HepG2 (cell line): ENCODE measurements at regions not wholly inside any gene's neighbourhood (a gene's known extent, or its start where the extent isn't known, plus 50 kb on each side); places are given as distances from the start of the nearest gene placed in this dataset.

Experiments used
- ATAC-seq: fragments of 200-7000 bp; cut with Tn5 transposase; 3 replicates; pipeline ENCODE4 v1.9.1; 2020; ENCODE audit warnings: mild to moderate bottlenecking, moderate library complexity
- BruUV-seq: library from RNA; stranded (reverse); fragments of 400-500 nt; replicated peaks from 2 replicates; lab custom pipeline; 2021; lab: Mats Ljungman, UMichigan
- CTCF ChIA-PET: fragments of 300-600 bp; formaldehyde crosslinking; extraction: SDS; loops from one replicate; lab custom pipeline; 2021; ENCODE audit warnings: low total read pairs, inconsistent platforms, low intra/inter-chr PET ratio; lab: Yijun Ruan, JAX
- POLR2A ChIA-PET: fragments of 350-600 bp; sonication (Branson Sonifier 250); formaldehyde crosslinking; loops from one replicate; lab custom pipeline; 2020; ENCODE audit warnings: antibody characterized with exemption, inconsistent platforms; lab: Yijun Ruan, JAX
- DNase-seq: peaks from one replicate; pipeline ENCODE4 v3.0.0-alpha.2; 2015; ENCODE audit warnings: low spot score
- FAIRE-seq: peaks from 3 replicates; lab custom pipeline; 2011; peaks lifted over from hg19 to GRCh38; lab: Jason Lieb, UNC
- H2AFZ ChIP-seq: one replicate; pipeline ENCODE4 v1.6.1; 2011; ENCODE audit warnings: low read length, inconsistent platforms
- H3K27ac ChIP-seq: fragments of 300-600 bp; 3 replicates; pipeline ENCODE4 v1.8.0; 2011; ENCODE audit warnings: mixed run types, mild to moderate bottlenecking, mixed read lengths, low read length, inconsistent platforms; ENCODE audit not compliant: insufficient read depth; ENCODE audit errors: extremely low read length
- H3K27me3 ChIP-seq, 2 experiments: fragments of 200-600 bp in 1 of 2; 2 replicates in 1 of 2; 3 replicates in 1 of 2; pipeline versions ENCODE4 v1.6.0 to v1.8.0; 2011; ENCODE audit warnings: low read length in 2 of 2, mild to moderate bottlenecking in 2 of 2, moderate library complexity in 2 of 2, inconsistent platforms in 1 of 2; ENCODE audit not compliant: insufficient read depth in 2 of 2, control insufficient read depth in 1 of 2
- H3K36me3 ChIP-seq, 2 experiments: fragments of 200-600 bp in 1 of 2; replicated peaks in 1 of 2; 2 replicates in 1 of 2; 3 replicates in 1 of 2; pipeline versions ENCODE4 v1.5.1 to v1.8.0; 2011; ENCODE audit warnings: low read length in 2 of 2, inconsistent platforms in 1 of 2; ENCODE audit not compliant: insufficient read depth in 2 of 2, control insufficient read depth in 1 of 2
- H3K4me1 ChIP-seq: 2 replicates; pipeline ENCODE4 v1.5.1; 2012; ENCODE audit warnings: low read length, inconsistent platforms; ENCODE audit not compliant: insufficient read depth
- H3K4me2 ChIP-seq: 2 replicates; pipeline ENCODE4 v1.6.0; 2011; ENCODE audit warnings: low read depth, low read length, inconsistent platforms
- H3K4me3 ChIP-seq, 3 experiments: fragments of 200-600 bp in 1 of 3; sonication (generic), shearing (Covaris generic) in 1 of 3; replicated peaks in 1 of 3; 2 replicates each; pipeline ENCODE4 v1.5.1; 2011 to 2016; ENCODE audit warnings: low read length in 3 of 3, inconsistent platforms in 2 of 3, low read depth in 2 of 3, mild to moderate bottlenecking in 2 of 3, control low read depth in 1 of 3, mixed read lengths in 1 of 3; ENCODE audit not compliant: insufficient read depth in 1 of 3
- H3K79me2 ChIP-seq: one replicate; pipeline ENCODE4 v1.6.1; 2011; ENCODE audit warnings: low read length, inconsistent platforms; ENCODE audit not compliant: insufficient read depth
- H3K9ac ChIP-seq: 2 replicates; pipeline ENCODE4 v1.6.0; 2011; ENCODE audit warnings: mild to moderate bottlenecking, low read depth, low read length, inconsistent platforms; ENCODE audit not compliant: insufficient read depth
- H3K9me3 ChIP-seq: 2 replicates; pipeline ENCODE4 v1.5.1; 2012; ENCODE audit warnings: mild to moderate bottlenecking, low read length
- H4K20me1 ChIP-seq: 2 replicates; pipeline ENCODE4 v1.6.0; 2011; ENCODE audit warnings: inconsistent platforms, mild to moderate bottlenecking, low read length, moderate library complexity; ENCODE audit not compliant: insufficient read depth
- CTCF ChIP-seq: sonication (generic); formaldehyde crosslinking; IDR thresholded peaks from 2 replicates; pipeline ENCODE4 v1.5.0; 2020; ENCODE audit warnings: mild to moderate bottlenecking, missing genetic modification reagents, moderate library complexity
- FOXC1 ChIP-seq: sonication (generic); formaldehyde crosslinking; IDR thresholded peaks from 2 replicates; pipeline ENCODE4 v1.8.0; 2022; ENCODE audit warnings: mild to moderate bottlenecking, missing genetic modification reagents, borderline replicate concordance
- FOXO4 ChIP-seq: sonication (generic); formaldehyde crosslinking; conservative IDR thresholded peaks from 2 replicates; pipeline ENCODE4 v1.8.1; 2023; ENCODE audit warnings: missing genetic modification reagents
- HNF4G ChIP-seq, 2 experiments: sonication (generic) in 1 of 2; formaldehyde crosslinking in 1 of 2; IDR thresholded peaks; 2 replicates each; pipeline versions ENCODE4 v1.4.0 to v1.6.1; 2011 to 2020; ENCODE audit warnings: borderline replicate concordance in 2 of 2, low read depth in 2 of 2, mild to moderate bottlenecking in 2 of 2, low read length in 1 of 2, missing genetic modification reagents in 1 of 2, moderate library complexity in 1 of 2
- KDM4B ChIP-seq: sonication (generic); formaldehyde crosslinking; IDR thresholded peaks from 2 replicates; pipeline ENCODE4 v1.4.0; 2020; ENCODE audit warnings: missing genetic modification reagents
- SKIL ChIP-seq: sonication (generic); formaldehyde crosslinking; IDR thresholded peaks from 2 replicates; pipeline ENCODE4 v1.8.0; 2022; ENCODE audit warnings: missing genetic modification reagents, mild to moderate bottlenecking, moderate library complexity, borderline replicate concordance
- THAP11 ChIP-seq: IDR thresholded peaks from 2 replicates; pipeline ENCODE4 v1.6.1; 2016; ENCODE audit warnings: missing biosample characterization, missing genetic modification reagents
- U2AF2 ChIP-seq: fragments of 200-400 bp; formaldehyde crosslinking; IDR thresholded peaks from 2 replicates; pipeline ENCODE4 v1.6.1; 2017; ENCODE audit warnings: low read depth, mild to moderate bottlenecking, low read length
- ZFP36L1 ChIP-seq: sonication (generic); formaldehyde crosslinking; IDR thresholded peaks from 2 replicates; pipeline ENCODE4 v1.8.0; 2022; ENCODE audit warnings: mild to moderate bottlenecking, missing genetic modification reagents, moderate library complexity
- ZNF10 ChIP-seq: sonication (generic); formaldehyde crosslinking; IDR thresholded peaks from 2 replicates; pipeline ENCODE4 v1.4.0; 2020; ENCODE audit warnings: mild to moderate bottlenecking, low read depth, missing genetic modification reagents, borderline replicate concordance
- ZNF296 ChIP-seq: sonication (generic); formaldehyde crosslinking; conservative IDR thresholded peaks from 2 replicates; pipeline ENCODE4 v1.5.0; 2020; ENCODE audit warnings: mild to moderate bottlenecking, missing genetic modification reagents
- ZNF644 ChIP-seq: IDR thresholded peaks from 2 replicates; pipeline ENCODE4 v1.6.1; 2016; ENCODE audit warnings: low read depth
- ZNF768 ChIP-seq: sonication (generic); formaldehyde crosslinking; IDR thresholded peaks from 2 replicates; pipeline ENCODE4 v1.4.0; 2020; ENCODE audit warnings: missing genetic modification reagents
- WGBS: methylation state at CpG from one replicate; pipeline ENCODE4 v1.1.6; 2017; ENCODE audit warnings: low lambda C conversion rate; 5-methylcytosine and 5-hydroxymethylcytosine counted together
- in situ Hi-C: cut with HindIII; loops from 2 replicates; pipeline ENCODE4 v1.10.0; 2017; ENCODE audit warnings: low pct_unique_long_range_greater_than_20kb; ENCODE audit not compliant: extremely low pct_ligation_motif_present
- intact Hi-C: fragments of 100-400 bp; cut with micrococcal nuclease; formaldehyde crosslinking; loops from one replicate; pipeline ENCODE4 v1.10.0; 2022; ENCODE audit not compliant: unreplicated experiment
- TF ChIP-seq, protein P1 (sequence below): sonication (generic); formaldehyde crosslinking; IDR thresholded peaks from 2 replicates; pipeline ENCODE4 v1.5.1; 2020; ENCODE audit warnings: mild to moderate bottlenecking, missing genetic modification reagents, moderate library complexity

GRCh38 chr7:21192657-21193056, 235.2 kb upstream of the SP4 start (continued):
- TF ChIP-seq SKIL (CRISPR knock-in tag) (no peak), KDM4B (no peak), HNF4G (IDR thresholded peaks at IDR 0.05; ENCODE audit: borderline replicate concordance, low read depth, low read length) (no peak), HNF4G (CRISPR knock-in tag; IDR thresholded peaks at IDR 0.05; ENCODE audit: borderline replicate concordance, low read depth) (no peak), ZFP36L1 (no peak)
- TF ChIP-seq, all 625 proteins: peak for 0

GRCh38 chr7:21193895-21194294, 234.0 kb upstream of the SP4 start:
- FAIRE-seq (no peak), ATAC-seq (no peak), DNase-seq (no peak)
- in situ Hi-C loops: no loop called here
- Histone ChIP-seq H3K79me2 (no peaks in the 10 kb centered on the region), H3K36me3 (no peaks in the 10 kb centered on the region), H3K4me2 (no peak overlapping the region), H3K9me3 (no peaks in the 10 kb centered on the region), H3K27ac (no peak overlapping the region), H3K4me3 (no peak overlapping the region), H4K20me1 (no peaks in the 10 kb centered on the region), H2AFZ (no peak overlapping the region), H3K9ac (no peak overlapping the region), H3K4me1 (no peaks in the 10 kb centered on the region), H3K27me3 (no peaks in the 10 kb centered on the region)
- WGBS: 0% methylated on average over 2 of the region's 2 CpGs
- TF ChIP-seq ZNF10 (CRISPR knock-in tag) (no peak), ZNF644 (no peak), U2AF2 (no peak), CTCF (no peak), ZNF768 (CRISPR knock-in tag) (no peak), THAP11 (CRISPR knock-in tag) (no peak), ZNF296 (CRISPR knock-in tag) (no peak), FOXC1 (CRISPR knock-in tag) (no peak), FOXO4 (CRISPR knock-in tag) (no peak)
- TF ChIP-seq, protein P1, sequence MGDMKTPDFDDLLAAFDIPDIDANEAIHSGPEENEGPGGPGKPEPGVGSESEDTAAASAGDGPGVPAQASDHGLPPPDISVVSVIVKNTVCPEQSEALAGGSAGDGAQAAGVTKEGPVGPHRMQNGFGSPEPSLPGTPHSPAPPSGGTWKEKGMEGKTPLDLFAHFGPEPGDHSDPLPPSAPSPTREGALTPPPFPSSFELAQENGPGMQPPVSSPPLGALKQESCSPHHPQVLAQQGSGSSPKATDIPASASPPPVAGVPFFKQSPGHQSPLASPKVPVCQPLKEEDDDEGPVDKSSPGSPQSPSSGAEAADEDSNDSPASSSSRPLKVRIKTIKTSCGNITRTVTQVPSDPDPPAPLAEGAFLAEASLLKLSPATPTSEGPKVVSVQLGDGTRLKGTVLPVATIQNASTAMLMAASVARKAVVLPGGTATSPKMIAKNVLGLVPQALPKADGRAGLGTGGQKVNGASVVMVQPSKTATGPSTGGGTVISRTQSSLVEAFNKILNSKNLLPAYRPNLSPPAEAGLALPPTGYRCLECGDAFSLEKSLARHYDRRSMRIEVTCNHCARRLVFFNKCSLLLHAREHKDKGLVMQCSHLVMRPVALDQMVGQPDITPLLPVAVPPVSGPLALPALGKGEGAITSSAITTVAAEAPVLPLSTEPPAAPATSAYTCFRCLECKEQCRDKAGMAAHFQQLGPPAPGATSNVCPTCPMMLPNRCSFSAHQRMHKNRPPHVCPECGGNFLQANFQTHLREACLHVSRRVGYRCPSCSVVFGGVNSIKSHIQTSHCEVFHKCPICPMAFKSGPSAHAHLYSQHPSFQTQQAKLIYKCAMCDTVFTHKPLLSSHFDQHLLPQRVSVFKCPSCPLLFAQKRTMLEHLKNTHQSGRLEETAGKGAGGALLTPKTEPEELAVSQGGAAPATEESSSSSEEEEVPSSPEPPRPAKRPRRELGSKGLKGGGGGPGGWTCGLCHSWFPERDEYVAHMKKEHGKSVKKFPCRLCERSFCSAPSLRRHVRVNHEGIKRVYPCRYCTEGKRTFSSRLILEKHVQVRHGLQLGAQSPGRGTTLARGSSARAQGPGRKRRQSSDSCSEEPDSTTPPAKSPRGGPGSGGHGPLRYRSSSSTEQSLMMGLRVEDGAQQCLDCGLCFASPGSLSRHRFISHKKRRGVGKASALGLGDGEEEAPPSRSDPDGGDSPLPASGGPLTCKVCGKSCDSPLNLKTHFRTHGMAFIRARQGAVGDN (CRISPR knock-in tag): no peak
- BruUV-seq: no TSS peak
- ChIA-PET CTCF (no interaction called here), POLR2A (no interaction called here)
- intact Hi-C loops: no loop called here
